ENCODE measurements at regions not wholly inside any gene's neighbourhood (a gene's known extent, or its start where the extent isn't known, plus 50 kb on each side); places are given as distances from the start of the nearest gene placed in this dataset.

DNA sequence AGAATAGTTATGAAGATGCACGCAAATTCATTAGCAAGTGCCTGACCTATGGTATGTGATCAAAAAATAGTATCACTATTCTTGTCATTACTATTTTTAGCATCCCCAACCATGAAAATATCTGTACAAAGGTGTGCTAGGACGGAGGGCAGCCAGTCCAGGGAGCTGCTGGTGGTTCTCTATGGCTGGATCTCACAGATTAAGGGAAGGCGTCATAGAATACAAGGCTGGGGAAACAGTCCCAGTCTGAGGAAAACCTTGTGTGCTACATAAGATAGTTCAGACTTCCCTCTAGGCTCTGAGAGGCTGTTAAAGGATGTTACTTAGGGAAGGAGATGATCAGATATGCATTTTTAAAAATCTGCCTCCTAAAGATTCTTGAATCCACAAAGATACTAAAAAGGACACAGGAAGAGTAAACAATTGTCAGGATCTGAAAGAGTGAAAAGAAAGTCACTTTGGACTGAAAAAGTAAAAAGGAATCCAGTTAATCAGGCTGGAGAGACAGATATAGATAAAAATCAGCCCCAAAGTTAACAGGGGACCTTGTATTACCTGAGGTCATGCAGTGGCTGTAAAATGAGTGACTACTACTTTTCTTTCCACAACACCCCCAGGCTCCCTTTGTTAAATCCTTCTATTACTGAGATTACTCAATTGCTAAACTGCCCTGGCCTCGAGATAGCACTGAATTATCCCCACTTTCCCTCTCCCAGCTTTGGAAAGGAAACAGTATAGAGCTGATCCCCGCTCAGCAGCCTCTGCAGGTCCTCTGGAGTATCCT lies 108.6 kb downstream of the MAB21L3 start:
- no peak for FAIRE-seq
- Histone ChIP-seq H3K36me3 (no peaks in the 10 kb centered on the region), H3K27ac (no peak overlapping the region), H3K9me3 (no peaks in the 10 kb centered on the region), H3K4me1 (peaks cover 0 to 5% (median 0%) of the 10 kb centered on the region in 3 donors), H3K27me3 (no peaks in the 10 kb centered on the region), H3K4me3 (no peak overlapping the region)
- intact Hi-C loops (cut with DNase I): no loop called here
- 79 to 83% methylated on average over 5 of the region's 5 CpGs for WGBS, 2 donors
- TF ChIP-seq, protein P1, sequence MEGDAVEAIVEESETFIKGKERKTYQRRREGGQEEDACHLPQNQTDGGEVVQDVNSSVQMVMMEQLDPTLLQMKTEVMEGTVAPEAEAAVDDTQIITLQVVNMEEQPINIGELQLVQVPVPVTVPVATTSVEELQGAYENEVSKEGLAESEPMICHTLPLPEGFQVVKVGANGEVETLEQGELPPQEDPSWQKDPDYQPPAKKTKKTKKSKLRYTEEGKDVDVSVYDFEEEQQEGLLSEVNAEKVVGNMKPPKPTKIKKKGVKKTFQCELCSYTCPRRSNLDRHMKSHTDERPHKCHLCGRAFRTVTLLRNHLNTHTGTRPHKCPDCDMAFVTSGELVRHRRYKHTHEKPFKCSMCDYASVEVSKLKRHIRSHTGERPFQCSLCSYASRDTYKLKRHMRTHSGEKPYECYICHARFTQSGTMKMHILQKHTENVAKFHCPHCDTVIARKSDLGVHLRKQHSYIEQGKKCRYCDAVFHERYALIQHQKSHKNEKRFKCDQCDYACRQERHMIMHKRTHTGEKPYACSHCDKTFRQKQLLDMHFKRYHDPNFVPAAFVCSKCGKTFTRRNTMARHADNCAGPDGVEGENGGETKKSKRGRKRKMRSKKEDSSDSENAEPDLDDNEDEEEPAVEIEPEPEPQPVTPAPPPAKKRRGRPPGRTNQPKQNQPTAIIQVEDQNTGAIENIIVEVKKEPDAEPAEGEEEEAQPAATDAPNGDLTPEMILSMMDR (IDR thresholded peaks at IDR 0.05): no peak
- no peak for DNase-seq
- ATAC-seq: no peak

DNA sequence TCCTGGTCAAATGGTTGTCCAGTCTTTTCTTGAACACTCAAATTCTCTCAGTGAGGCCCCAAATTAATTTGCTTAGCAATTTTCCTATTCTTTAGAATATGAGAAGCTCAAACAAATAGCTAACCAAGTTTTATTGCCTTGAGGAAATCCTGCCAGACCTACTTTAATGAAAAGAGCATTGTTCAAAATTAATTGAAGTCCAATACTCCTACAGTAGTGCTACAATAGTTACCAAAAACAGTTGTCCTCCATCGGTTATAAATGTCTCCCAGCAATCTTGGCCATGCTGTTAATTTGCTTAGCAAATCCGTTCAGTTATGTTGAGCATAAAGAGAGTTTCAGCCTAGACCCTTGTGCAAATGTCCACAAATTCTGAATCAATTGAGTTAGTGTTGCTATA lies 112.9 kb downstream of the MAB21L3 start:
- no peaks in the 10 kb centered on the region for H3K27me3 ChIP-seq
- no peaks in the 10 kb centered on the region for H3K36me3 ChIP-seq
- H3K4me3 ChIP-seq: no peak overlapping the region
- H3K4me1 ChIP-seq: peaks cover 0 to under 1% (median 0%) of the 10 kb centered on the region in 3 donors
- H3K27ac ChIP-seq: peak overlapping the region in 3 of 4 donors; percentile 6 to 33 (median 28)
- 43 to 50% methylated on average over 2 of the region's 2 CpGs for WGBS, 2 donors
- FAIRE-seq (no peak), DNase-seq (no peak), ATAC-seq (peak in 3 of 4 donors; percentile 50 to 80 (median 60))
- TF ChIP-seq, protein P1 (IDR thresholded peaks at IDR 0.05): no peak
- intact Hi-C loops (cut with DNase I): no loop called here
- no peaks in the 10 kb centered on the region for H3K9me3 ChIP-seq

DNA sequence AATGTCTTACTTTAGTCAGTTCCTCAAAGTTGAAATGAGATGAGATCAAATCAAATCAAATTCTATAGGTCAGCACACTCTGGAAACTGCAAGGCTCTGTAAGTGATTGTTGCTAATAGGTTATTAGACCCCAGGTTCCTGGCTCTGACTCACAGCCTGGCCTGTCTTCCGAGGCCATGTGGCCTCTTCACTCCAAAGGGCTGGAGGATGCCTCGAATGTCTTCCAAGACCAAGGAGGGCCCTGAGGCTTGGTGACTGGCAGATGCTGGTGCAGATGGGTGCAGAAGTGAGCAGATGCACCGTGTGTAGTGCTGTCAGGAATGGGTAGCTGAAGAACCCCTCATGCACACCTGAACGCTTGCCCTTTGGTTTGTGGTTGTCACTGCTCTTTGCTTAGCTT lies 113.4 kb downstream of the MAB21L3 start:
- Histone ChIP-seq H3K27me3 (no peaks in the 10 kb centered on the region), H3K36me3 (no peaks in the 10 kb centered on the region), H3K9me3 (no peaks in the 10 kb centered on the region), H3K27ac (peak overlapping the region in 2 of 4 donors; percentile 28 to 33), H3K4me1 (no peaks in the 10 kb centered on the region), H3K4me3 (no peak overlapping the region)
- intact Hi-C loops (cut with DNase I): no loop called here
- TF ChIP-seq, protein P1 (IDR thresholded peaks at IDR 0.05): no peak
- DNase-seq: no peak
- ATAC-seq: no peak
- WGBS, 2 donors: 84% methylated on average over 4 of the region's 4 CpGs
- no peak for FAIRE-seq

DNA sequence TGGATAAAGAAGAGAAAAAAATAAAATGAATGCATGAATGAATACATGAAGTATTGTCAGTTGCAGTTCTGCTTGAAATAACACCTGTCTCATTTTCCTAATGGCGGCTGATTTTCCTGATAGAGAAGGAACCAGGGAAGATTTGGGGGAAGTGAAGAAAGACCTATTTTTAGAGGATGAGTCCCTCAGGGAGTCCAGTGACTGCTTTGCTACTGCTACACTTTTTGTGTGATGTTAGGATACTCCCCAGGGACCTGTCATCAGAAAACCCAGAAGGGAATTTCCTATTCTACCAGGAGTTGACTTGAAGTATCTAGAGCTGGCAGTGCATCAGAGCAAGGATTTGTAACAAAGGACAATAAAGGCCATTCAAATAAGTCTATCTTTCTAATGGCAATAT lies 114.8 kb downstream of the MAB21L3 start:
- no peak for FAIRE-seq
- H3K36me3 ChIP-seq: no peaks in the 10 kb centered on the region
- H3K4me3 ChIP-seq: no peak overlapping the region
- 93 to 95% methylated on average over 1 of the region's 1 CpG for WGBS, 2 donors
- no peaks in the 10 kb centered on the region for H3K9me3 ChIP-seq
- ATAC-seq: no peak
- no peaks in the 10 kb centered on the region for H3K27me3 ChIP-seq
- TF ChIP-seq, protein P1 (IDR thresholded peaks at IDR 0.05): no peak
- DNase-seq: no peak
- intact Hi-C loops (cut with DNase I): no loop called here
- no peak overlapping the region for H3K27ac ChIP-seq
- H3K4me1 ChIP-seq: no peaks in the 10 kb centered on the region

DNA sequence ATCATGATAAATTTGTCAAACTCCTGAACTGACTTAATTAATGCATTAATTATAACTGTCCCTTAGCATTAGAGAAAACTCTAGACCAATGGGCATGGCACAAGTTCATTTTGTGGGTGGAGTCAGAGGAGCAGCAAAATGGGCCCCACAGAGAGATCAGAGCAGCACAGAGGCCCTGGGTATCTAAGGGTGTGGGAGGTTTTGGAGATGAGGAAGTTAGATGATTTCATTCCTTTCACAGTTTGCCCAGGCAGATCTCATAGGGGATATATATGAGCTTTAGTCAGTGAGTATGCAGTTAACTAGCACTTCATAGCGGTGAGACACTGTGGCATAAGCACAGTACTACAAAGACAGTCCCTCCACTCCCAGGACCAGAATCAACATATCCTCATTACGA lies 117.3 kb downstream of the MAB21L3 start:
- Histone ChIP-seq H3K4me3 (no peak overlapping the region), H3K27me3 (no peaks in the 10 kb centered on the region), H3K4me1 (peaks cover 0 to 5% (median 2%) of the 10 kb centered on the region in 3 donors), H3K27ac (no peak overlapping the region), H3K36me3 (no peaks in the 10 kb centered on the region), H3K9me3 (no peaks in the 10 kb centered on the region)
- FAIRE-seq (no peak), ATAC-seq (no peak), DNase-seq (no peak)
- intact Hi-C loops (cut with DNase I): no loop called here
- WGBS, 2 donors: 91 to 92% methylated on average over 2 of the region's 2 CpGs
- TF ChIP-seq, protein P1 (IDR thresholded peaks at IDR 0.05): no peak
